HG02798 (cell line): ENCODE measurements at regions not wholly inside any gene's neighbourhood (a gene's known extent, or its start where the extent isn't known, plus 50 kb on each side); places are given as distances from the start of the nearest gene placed in this dataset.
"Not testable (repeated sequence)": the region's sequence is repeated elsewhere in the genome, so short reads cannot be mapped to it uniquely, and the experiment has no call there.

Source experiments
- ATAC-seq: cut with Tn5 transposase; IDR thresholded peaks from one replicate; pipeline ENCODE4 v1.9.1; 2021; ENCODE audit warnings: mild to moderate bottlenecking; ENCODE audit not compliant: unreplicated experiment, poor library complexity

GRCh38 chr11:81377418-81377817 is 1356.2 kb downstream of the FAM181B start:
- no peak for ATAC-seq

- no peak for ATAC-seq
Observed at GRCh38 chr11:81373986-81374385, 1359.7 kb downstream of the FAM181B start.

- ATAC-seq: no peak
Observed at GRCh38 chr11:81368192-81368591, 1365.5 kb downstream of the FAM181B start.

DNA sequence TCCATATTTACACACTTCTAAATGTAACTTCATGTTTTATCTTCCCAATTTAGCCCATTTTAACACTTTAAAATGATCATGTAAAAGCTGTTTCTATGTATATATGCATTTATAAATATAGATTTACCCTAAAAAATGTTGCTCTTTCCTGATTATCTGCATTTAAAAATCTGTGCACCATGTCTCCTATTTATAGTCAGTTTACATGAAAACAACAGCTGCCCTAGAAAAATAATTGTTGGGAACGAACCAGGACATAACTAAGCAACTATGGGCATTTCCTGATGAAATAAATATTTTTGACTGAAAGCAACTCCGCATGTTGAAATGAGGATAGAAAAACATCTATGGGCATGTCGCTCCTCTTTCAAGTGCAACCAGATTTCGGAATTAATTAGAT is 1368.2 kb downstream of the FAM181B start:
- no peak for ATAC-seq

DNA sequence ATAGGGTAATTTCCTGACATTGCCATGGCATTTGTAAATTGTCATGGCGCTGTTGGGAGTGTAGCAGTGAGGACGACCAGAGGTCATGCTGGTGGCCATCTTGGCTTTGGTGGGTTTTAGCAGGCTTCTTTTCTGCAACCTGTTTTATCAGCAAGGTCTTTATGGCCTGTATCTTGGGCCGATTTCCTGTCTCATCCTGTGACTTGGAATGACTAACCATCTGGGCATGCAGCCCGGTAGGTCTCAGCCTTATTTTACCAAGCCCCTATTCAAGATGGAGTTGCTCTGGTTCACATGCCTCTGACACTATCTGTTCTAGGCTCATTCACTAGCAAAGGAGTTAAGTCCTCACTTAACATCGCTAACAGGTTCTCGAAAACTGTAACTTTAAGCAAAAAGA is 1374.2 kb downstream of the FAM181B start:
- no peak for ATAC-seq

- no peak for ATAC-seq
Observed at GRCh38 chr11:81345609-81346008, 1388.1 kb downstream of the FAM181B start.

DNA sequence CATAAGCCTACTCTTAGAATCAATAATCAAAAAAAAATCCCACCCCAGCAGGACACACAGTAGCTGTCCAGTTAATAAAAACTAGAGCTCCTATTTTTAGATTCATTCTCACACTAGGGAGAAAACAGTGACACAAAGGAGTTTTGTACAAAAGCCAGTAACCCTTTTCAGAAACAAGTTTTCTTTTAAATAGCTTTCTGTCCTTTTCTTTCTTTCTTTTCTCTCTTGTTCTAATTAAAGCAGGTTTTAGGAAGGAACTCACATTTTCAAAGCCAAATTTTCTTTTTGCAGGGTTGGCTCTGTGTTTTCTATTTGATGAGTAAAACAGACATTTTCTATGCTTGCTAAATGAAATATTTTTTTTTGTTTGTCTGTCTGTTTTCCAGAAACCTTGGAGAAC is 1390.7 kb downstream of the FAM181B start:
- ATAC-seq: no peak

GRCh38 chr11:81340225-81340624 is 1393.4 kb downstream of the FAM181B start:
- no peak for ATAC-seq

- ATAC-seq: no peak
Observed at GRCh38 chr11:81339521-81339920, 1394.1 kb downstream of the FAM181B start.

DNA sequence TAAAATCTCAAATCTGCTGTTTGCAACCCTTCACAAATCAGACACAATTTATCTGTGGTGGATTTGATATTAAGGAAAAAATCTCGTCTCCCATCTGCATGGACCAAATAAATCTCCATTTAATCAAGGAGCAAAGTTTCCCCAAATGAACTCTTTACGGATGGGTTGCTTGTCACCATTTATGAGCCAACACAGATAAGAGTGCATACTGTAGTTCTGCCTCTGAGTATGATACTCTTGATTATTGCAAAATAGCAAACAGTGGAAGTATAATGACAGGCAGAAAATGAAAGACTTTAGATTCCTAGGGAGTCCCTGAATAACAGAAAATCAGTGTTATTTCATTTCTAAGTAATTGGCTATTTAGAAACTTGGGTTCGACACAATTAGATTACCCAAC is 1395.9 kb downstream of the FAM181B start:
- no peak for ATAC-seq

DNA sequence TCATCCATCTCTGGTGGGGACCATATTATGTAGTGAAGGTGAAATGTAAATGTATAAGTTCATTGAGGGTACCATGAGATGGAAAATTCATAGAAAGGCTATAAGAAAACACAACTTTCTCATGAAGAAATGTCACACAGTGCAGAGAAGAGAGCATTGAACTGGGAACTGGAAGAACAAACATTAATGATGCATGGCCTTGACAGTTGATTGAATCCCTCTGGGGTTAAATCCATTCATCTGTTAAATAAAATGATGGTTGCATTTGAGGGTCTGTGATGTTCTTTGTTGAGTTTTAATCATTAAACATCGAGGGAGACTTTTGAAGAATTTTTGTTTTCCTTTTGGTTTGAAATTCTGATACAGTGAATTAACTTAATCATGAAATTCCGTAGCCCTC is 1401.4 kb downstream of the FAM181B start:
- no peak for ATAC-seq

DNA sequence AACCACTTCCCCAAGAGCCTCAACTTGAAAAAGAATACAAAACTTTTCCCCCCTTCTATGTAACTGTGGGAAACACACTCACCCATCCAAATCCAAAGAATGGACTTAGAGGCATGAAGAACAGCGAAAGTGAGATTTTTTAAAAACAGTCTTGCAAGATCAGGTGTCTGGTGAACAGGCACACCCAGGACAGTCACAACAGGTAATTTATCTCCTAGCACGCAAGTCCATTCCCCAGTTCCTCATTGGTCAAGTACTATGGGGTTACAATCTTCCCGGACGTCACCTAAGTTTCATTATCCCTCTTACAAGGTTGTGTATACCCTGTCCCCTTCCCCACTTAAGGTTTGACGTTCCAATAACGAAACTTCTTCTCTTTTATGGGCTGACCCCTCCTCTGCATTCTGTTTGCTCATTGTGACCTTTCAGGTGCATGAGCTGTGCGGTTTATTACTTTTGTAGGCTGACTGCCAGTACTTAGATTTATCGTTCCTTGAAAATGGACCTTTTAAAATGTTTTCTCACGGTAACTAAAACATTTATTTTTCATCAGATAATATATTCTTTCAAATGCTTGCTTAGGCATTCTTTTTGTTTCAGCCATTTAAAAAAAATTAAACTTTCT is 1401.9 kb downstream of the FAM181B start:
- no peak for ATAC-seq

GRCh38 chr11:81331088-81331487 is 1402.6 kb downstream of the FAM181B start:
- ATAC-seq: no peak

DNA sequence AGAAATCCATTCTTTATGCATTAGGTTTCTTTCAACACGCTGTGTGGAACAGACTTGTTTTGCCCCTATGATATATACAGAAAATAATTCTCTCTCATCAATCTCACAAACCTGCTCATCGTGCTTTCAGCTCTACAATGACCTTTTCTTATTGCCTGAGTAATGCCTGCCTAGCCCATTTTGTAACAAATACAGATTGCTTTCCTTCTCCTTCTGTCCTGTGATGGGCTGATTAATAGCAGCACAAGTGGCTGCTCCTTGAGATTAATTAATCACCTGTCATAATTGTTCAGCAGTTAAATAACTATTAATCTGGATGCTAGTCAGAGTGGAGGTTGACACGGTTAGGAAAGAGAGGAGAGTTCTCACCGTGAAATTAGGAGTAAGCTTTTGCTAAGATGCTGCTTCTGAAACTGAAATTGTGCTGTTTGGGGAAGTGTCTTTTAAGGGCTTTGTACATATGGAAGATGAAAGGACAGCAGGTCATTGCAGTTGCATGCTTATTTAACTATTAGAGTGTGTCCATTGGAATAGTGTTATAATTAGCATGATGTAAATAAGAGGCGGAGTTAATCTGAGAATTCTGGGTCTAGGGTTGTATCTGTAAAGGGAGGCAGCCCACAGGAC is 1430.5 kb downstream of the FAM181B start:
- no peak for ATAC-seq

GRCh38 chr11:81301166-81301830 is 1432.4 kb downstream of the FAM181B start:
- ATAC-seq: no peak

DNA sequence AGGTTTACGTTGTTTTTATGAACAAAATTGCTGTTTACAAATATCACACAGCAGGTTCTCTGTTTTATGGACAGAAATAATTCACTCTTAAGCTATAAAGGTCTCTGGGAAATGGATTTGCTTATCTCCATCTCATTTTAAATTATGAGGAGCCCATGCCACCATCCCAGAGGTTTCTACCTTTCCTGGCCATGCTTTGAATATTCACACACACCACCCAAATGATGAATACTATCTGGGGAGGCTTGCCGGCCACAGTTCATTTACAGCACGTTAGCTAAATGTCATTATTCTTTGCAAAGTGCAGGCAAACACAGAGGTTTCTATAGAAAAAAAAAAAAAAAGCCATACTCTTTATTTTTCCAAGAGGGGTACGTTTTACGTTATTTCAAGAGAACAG is 1446.7 kb downstream of the FAM181B start:
- ATAC-seq: no peak

- ATAC-seq: no peak
Observed at GRCh38 chr11:81286550-81286949, 1447.1 kb downstream of the FAM181B start.

- not testable (repeated sequence) for ATAC-seq
Observed at GRCh38 chr11:81280228-81280627, 1453.4 kb downstream of the FAM181B start.

- no peak for ATAC-seq
Observed at GRCh38 chr11:81278991-81279390, 1454.7 kb downstream of the FAM181B start.

DNA sequence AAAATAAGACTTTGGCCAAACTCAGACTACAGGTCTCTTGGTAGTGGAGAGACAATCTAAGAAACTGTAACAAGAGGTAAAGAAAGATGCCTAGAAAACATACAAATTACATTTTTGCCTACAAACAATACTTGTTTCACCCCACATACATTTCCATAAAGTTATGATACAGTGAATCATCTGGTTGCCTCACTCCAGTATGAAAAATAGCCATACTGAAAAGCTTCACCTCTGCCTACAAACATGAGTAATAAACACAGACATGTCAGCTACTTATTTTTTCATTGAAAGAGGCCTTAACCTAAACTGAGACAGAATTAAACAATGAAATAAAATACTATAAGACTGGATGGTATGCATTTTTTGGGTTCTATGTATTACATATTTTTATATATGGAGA is 1463.0 kb downstream of the FAM181B start:
- ATAC-seq: no peak

GRCh38 chr11:81267246-81267645 is 1466.4 kb downstream of the FAM181B start:
- no peak for ATAC-seq

DNA sequence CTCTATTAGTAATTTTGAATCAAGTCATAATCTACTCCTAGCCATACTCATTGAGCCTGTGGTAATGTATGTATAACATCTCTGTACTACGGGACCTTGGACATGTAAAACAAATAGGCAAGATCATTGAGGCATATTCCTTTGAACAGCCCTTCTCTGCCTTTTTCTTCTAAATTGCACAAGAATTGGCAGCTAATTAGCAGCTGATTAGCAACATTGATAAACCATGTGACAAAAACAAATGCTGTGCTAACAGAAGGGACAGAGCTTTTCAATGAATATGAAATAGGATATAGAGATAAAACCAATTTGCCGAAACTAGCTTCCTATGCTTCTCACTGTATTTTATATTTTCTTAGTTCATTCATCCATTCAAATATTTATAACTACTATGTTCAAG is 1474.2 kb downstream of the FAM181B start:
- no peak for ATAC-seq
